Bronchial epithelial cell (primary cell): ENCODE measurements at regions not wholly inside any gene's neighbourhood (a gene's known extent, or its start where the extent isn't known, plus 50 kb on each side); places are given as distances from the start of the nearest gene placed in this dataset.

Experiments used
- DNase-seq: peaks from one replicate; pipeline ENCODE4 v3.0.0-alpha.2; 2010; ENCODE audit warnings: low read depth
- FAIRE-seq: peaks from 2 replicates; lab custom pipeline; 2011; peaks lifted over from hg19 to GRCh38; lab: Jason Lieb, UNC
- H3K27me3 ChIP-seq: 2 replicates; pipeline ENCODE4 v1.5.1; 2011; ENCODE audit warnings: low read length; ENCODE audit not compliant: control insufficient read depth, insufficient read depth
- H3K36me3 ChIP-seq: 2 replicates; pipeline ENCODE4 v1.5.1; 2011; ENCODE audit warnings: low read length; ENCODE audit not compliant: control insufficient read depth, insufficient read depth
- H3K4me3 ChIP-seq: 2 replicates; pipeline ENCODE4 v1.5.1; 2011; ENCODE audit warnings: mild to moderate bottlenecking, low read depth, low read length, control low read depth
- CTCF ChIP-seq: IDR thresholded peaks from 2 replicates; pipeline ENCODE4 v1.5.1; 2011; ENCODE audit warnings: mild to moderate bottlenecking, moderate library complexity, low read length, control low read depth, inconsistent platforms; ENCODE audit not compliant: insufficient read depth, severe bottlenecking

DNA sequence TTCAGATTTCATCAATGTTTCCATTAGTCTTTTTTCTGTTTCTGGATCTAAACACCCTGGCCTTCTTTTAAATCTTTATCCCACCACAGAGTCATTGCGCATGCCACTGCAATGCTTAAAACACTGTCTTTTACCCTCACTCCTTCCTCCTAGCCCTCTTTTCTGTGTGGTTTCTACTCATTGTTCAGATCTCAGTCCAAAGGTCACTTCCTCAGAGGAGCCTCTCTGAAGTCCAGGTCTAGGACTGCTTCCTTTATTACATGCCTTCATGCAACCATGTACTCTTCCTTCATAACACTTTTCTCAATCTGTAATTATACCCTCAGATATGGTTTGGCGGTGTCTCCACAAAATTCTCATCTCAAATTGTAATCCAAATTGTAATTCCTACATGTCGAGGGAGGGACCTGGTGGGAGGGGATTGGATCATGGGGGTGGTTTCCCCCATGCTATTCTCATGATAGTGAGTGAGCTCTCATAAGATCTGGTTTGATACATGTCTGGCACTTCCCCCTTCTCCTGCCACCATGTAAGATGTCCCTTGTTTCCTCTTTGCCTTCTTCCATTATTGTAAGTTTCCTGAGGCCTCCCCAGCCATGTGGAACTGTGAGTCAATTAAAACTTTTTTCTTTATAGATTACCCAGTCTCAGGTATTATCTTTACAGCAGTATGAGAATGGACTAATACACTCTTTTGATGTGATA lies 808.9 kb downstream of the DIAPH3 start:
- no peak for FAIRE-seq
- TF ChIP-seq CTCF: no peak
- no peak overlapping the region for H3K4me3 ChIP-seq

GRCh38 chr13:59356607-59357006 lies 807.1 kb downstream of the DIAPH3 start:
- FAIRE-seq (no peak), DNase-seq (no peak)
- Histone ChIP-seq H3K36me3 (no peaks in the 10 kb centered on the region), H3K27me3 (no peaks in the 10 kb centered on the region), H3K4me3 (no peak overlapping the region)
- TF ChIP-seq CTCF: no peak

More for the DNA sequence above, 808.9 kb downstream of the DIAPH3 start:
- Histone ChIP-seq H3K27me3 (no peaks in the 10 kb centered on the region), H3K36me3 (no peaks in the 10 kb centered on the region)
- DNase-seq: no peak

GRCh38 chr13:59358014-59358413 lies 805.7 kb downstream of the DIAPH3 start:
- no peak overlapping the region for H3K4me3 ChIP-seq
- DNase-seq (no peak), FAIRE-seq (no peak)
- TF ChIP-seq CTCF: no peak
- no peaks in the 10 kb centered on the region for H3K27me3 ChIP-seq
- no peaks in the 10 kb centered on the region for H3K36me3 ChIP-seq

DNA sequence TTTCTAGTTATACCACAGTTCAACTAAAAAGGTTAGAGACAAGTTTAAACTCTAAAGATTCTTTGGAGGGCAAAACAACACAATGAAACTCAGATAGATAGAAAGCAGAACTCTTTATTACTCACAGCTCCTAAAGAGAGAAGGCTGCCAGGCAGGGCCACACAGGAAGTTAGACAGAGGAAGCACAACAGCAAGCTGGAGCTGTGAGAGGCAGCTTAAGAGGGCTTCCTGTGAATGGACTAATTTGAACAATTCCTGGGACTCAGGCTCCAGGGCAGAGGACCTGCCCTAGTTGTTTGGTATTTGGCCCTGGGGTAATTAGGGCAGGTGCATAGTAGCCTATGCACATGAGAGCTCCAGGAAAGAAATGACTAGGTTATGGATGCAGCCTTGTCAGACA lies 803.6 kb downstream of the DIAPH3 start:
- DNase-seq: no peak
- TF ChIP-seq CTCF: no peak
- Histone ChIP-seq H3K4me3 (no peak overlapping the region), H3K27me3 (no peaks in the 10 kb centered on the region), H3K36me3 (no peaks in the 10 kb centered on the region)
- no peak for FAIRE-seq

DNA sequence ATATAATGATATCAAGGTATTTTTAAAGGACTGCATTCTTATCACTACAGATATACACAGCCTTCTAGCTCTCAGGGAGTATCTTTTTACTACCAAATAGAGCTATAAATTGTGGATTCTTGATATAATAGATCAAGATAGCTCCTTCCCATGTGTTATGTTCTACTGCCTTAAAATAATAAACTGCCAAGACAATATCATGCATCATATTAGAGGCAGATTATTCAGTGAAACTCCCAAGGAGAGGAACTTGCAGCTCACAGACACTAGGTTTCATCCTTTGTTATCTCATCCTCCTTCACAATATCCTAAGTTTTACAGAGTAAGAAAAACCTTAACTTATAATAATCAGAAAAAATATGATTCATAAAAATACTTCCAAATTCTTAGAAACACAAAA lies 802.8 kb downstream of the DIAPH3 start:
- Histone ChIP-seq H3K27me3 (no peaks in the 10 kb centered on the region), H3K36me3 (no peaks in the 10 kb centered on the region), H3K4me3 (no peak overlapping the region)
- no peak for DNase-seq
- no peak for FAIRE-seq
- TF ChIP-seq CTCF: no peak

DNA sequence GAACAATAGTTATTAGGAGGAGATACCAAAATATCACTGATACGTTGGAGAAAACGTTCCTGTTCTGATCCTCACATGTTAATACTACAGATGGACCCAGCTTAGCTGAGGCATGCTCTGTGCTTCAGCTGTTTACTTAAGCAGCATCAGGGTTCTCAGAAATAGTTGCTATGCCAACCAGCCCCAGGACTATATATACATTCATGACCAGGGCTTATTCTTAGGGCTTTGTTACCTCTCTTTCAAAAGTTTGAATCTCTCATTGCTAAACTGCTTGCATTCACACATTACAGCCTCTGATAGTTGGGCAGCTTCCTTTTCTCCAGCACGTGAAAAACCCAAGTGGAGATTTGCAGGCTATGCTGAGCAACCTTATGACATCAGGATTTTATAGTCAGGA lies 800.4 kb downstream of the DIAPH3 start:
- no peak overlapping the region for H3K4me3 ChIP-seq
- FAIRE-seq: no peak

More for the DNA sequence above, 800.4 kb downstream of the DIAPH3 start:
- TF ChIP-seq CTCF: no peak
- Histone ChIP-seq H3K36me3 (no peaks in the 10 kb centered on the region), H3K27me3 (no peaks in the 10 kb centered on the region)
- DNase-seq: no peak
